ENCODE measurements at regions not wholly inside any gene's neighbourhood (a gene's known extent, or its start where the extent isn't known, plus 50 kb on each side); places are given as distances from the start of the nearest gene placed in this dataset.

DNA sequence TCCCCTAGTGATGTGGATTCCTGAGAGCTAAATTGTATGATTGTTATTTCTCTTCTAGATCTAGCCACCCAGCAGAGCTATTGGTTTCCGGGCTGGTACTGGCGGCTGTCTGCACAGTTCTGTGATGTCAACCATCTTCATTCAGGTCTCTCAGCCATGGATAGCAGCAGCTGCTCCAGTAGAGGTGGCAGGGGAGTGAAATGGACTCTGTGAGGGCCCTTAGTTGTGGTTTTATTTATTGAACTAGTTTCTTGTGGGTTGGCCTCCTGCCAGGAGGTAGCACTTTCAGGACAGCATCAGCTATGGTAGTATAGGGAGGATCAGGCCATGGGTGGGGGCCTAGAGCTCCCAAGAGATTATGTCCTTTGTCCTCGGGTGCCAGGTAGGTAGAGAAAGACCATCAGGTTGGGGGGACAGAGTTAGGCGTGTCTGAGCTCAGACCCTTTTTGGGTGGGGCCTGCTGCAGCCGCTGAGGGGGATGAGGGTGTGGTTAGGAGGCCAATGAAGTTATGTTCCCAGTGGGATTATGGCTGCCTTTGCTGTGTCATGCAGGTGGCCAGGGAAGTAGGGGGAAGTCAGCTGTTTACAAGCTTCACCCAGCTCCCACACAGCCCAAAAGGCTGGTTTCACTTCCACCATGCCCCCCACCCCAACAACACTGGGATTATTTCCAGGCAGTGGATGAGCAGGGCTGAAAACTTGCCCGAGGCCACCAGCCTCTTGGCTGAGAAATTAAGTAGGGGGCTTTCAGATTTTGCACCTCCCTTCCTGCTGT, 55.1 kb upstream of the RGS4 start:
- peak; percentile 51 for DNase-seq (ENCODE audit: low read depth)

DNA sequence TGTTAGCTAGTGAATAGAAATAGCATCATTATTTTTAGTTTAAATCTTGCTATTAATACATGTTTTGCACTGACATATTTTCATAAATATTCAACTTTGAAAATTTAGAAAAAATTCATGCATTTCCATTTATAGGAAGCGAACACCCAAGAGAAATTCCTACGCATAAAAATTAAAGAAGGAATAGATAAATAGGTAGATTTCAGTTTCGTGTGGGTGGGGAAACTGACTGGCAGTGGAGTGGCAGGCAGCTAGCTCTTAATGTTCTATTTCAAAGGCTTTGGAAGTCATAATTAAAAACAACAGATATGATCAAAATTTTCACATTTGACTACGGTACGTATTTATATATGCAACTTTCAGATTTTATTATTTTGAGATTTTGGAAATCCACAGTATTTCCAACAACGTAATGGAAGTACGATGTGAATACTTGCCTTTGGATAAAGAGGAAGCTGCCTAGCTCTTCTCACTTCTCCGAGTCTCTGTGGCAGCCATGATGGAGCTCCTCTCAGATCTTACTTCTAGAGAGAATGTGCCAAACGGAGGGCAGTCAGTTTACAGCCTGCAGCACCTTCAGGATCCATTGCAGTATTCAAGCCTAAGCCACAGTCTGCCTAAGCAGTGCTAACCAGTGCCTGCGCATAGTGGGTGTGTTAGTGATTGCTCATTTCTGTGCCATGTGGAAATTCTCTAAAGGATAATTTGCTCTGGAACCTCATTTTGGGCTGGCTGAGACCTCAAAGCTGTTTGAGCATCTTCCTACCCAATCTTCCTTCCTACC, 62.9 kb upstream of the RGS4 start:
- no peak for DNase-seq (ENCODE audit: low read depth)

DNA sequence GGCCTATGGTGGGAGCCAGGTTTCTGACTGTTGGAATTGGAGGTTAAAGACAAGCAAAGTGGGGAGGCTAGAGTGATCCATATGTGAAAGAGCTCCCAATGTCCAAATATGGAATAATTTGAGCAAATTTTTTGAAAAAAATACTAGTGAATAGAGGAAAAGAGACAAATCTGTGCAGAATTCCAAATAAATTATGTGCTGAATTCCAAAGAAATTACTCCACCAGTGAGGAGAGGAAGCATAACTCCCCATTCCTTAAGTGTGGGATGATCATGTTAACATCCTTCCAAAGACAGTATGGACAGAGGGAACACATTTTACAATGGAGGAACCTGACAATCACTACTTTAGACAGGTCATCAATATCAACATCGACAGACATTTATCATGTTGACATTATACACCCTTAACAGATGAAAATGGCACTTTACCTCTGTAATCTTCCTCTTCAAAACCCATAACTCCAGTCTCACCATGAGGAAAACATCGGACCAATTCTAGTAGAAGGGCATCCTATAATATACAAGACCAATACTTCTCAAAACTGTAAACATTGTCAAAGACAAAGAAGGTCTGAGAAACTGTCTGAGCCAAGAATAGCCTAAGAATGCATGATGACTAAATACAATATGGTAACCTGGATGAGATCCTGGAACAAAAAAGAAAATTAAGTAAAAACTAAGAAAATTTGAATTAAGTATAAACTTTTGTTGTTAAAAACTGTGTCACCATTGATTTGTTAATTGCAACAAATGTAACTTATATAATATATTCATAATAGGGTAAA, 71.5 kb upstream of the RGS4 start:
- DNase-seq (ENCODE audit: low read depth): peak; percentile 20

DNA sequence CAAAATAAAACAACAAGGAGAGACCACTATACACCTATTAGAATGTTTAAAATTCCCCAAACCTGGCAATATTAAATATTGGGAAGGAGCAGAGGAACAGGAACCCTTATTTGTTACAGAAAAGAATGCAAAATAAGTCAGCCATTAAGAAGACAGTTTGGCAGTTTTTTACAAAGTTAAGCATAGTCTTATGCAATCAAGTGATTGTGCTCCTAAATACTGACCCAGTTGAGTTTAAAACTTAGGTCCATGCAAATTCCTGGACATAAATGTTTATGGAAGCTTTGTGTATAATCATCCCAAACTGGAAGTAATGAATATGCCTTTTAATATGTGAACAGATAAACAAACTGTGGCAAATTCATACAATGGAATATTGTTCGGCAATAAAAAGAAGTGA, 72.9 kb upstream of the RGS4 start:
- DNase-seq (ENCODE audit: low read depth): no peak

DNA sequence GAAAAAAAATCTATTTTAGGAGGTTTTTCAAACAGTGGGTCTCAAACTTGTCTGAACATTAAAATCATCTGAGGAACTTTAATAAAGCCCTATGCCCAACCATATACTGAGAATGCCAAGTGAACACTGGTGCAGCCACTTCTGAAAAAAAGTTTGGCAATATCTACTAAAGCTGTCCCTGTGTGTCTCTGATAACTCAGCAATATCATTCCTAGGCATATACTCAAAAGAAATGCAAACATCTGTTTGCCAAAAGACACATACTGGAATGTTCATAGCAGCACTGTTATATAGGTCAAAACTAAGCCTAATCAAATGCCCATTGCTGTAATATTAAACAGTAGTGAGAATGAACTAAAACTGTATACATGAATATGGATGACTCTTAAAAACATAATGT, 74.2 kb upstream of the RGS4 start:
- no peak for DNase-seq (ENCODE audit: low read depth)

DNA sequence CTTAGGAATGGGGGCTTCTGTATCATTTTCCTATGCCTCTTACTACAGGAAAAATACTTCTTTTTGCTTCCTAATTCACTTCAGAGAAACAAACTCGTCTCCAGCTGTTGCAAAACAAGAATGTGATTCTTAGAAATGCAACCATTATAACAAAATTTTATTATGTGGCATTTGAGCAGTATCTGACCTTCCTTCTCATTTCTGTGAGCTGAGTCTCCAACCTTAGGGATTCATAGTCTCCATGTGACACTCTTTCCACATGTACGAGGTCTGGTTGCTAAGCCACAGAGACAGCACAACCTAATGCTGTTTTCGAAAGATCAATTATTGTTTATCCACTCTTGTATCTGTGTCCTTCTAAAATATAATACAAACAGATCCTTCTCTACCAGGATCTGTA, 75.3 kb upstream of the RGS4 start:
- DNase-seq (ENCODE audit: low read depth): no peak

DNA sequence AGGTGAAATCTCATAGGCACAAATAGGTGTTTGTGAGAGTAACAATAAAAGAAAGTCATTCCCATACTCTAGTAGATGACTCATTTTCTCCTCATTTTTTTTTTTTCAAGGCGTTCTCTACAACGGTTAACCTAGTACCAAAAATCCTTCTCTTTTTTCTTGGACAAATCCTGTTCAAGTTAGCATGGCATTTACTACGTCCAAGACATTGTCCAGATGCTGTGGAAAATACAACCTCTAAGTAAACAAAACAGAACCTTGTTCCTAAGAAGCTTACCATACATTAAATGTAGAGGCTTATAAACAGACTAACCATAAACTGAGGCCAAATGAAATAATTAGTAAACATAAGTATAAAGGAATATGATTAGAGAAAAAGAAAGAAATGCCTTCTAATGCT, 76.2 kb upstream of the RGS4 start:
- DNase-seq (ENCODE audit: low read depth): no peak

DNA sequence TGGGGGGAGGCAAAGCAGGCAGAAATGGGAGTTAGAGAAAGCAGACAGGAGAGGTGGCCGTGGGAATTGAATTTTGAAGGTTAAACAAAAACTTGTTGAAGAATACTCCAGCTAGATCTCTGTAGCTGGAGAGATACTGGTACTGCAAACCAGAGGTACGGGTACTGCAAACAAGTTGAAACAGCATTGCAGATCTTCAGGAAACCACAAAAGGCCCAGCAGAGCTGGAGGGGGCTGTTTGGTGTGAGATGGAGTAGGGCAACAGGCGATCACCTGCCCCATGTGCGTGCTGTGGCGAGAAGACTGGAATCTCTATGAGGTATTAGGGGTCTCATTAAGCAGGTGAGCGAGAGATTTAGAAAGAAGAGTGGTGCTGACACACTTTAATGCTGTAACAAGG, 77.7 kb upstream of the RGS4 start:
- DNase-seq (ENCODE audit: low read depth): no peak

DNA sequence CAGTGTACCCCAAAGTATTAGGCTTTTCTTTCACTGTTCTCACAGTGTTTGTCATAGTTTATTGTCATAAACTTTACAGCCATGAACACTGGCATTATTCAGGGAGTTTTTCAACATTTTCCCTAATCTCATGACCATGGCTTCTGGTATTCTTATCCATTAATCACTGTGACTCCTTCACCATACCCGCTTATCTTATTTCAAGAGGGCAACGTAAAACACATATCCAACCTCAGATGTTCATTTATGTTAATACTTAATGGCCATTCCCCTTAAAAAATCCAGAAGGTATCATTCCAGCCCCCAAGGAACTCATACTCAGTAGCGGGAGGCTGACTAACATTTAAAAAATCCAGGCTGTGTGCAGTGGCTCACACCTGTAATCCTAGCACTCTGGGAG, 78.5 kb upstream of the RGS4 start:
- DNase-seq (ENCODE audit: low read depth): no peak

DNA sequence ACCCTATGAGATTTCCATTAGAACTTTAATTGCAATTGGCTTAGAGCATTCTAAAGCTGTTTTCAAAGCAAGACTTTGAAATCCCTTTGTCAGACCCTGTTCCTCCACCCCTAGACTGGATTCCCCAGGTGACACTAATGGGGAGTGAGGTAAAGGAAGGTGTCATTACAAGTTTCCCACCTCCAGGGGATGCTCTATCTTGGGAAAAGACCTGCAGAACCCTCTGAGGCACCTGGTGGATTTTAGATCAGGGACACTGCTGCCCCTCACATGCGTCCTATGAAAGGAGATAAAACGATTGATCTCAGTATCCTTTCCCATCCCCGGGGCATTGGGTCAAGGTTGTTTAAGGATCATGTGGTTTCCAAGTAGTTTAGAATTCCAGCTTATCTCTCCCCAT, 80.3 kb upstream of the RGS4 start:
- DNase-seq (ENCODE audit: low read depth): no peak

DNA sequence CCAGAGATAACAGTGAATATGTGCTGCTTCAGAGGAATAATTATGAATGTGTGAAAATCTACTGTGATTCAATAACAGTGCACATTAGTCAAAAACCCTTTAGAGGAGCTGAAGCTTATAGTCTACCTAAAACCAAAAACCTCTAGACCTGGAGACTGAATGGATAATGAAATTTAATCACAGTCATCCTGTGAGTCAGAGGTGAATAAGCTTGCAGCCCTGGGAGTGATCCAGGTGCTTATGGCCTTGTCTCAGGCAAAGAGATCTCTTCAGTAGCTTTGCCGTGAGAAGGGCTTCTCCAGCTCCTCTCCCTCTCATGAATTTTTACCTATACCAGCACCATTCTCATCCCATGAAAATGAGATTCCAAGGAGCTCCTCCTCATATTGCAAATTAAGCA, 81.3 kb upstream of the RGS4 start:
- no peak for DNase-seq (ENCODE audit: low read depth)

DNA sequence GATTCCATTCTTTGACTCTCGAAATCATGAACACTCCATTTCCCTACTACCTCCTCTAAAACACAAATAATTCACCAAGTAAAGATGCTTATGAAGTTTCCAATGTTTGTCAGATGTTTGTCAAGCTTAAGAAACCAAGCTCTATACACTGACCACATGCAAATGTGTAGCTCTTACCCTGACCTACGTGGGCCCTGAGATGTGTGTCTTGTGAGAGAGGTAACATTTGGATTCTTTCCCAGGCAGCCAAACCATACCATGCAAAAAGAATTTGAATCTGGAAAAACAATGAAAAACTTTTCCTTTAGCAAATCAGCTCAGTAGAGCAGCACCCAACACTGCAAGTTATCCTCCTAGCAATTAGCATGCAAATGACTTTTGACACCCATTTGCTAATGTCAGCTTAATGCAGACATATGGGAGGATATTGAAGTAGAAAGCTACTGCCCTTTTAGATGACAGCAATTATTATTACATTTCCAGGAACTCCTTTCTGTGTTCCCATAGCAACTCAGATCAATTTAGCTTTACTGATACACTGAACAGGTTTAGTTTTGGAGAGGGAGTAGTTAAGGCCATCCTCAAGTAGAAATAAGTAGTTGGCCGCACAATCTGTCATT, 83.2 kb upstream of the RGS4 start:
- no peak for DNase-seq (ENCODE audit: low read depth)

DNA sequence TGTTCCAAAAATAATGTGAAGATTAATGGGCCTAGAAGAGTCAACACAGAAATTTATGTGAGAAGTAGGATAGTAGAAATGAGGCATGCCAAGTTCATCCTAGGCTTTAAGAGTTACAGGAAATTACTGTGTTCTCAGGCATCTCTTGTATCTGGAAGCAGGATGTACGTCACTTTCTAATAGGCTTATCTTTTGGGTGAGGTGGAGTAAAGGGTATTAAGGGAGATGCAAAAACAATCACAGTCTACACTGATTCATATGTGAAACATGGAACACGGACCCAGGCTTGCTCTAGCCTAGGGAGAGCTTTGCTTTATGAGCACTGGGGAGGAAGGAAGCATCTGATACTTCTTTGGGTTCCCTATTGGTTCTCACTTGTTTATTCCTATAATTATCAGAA, 84.5 kb upstream of the RGS4 start:
- no peak for DNase-seq (ENCODE audit: low read depth)

DNA sequence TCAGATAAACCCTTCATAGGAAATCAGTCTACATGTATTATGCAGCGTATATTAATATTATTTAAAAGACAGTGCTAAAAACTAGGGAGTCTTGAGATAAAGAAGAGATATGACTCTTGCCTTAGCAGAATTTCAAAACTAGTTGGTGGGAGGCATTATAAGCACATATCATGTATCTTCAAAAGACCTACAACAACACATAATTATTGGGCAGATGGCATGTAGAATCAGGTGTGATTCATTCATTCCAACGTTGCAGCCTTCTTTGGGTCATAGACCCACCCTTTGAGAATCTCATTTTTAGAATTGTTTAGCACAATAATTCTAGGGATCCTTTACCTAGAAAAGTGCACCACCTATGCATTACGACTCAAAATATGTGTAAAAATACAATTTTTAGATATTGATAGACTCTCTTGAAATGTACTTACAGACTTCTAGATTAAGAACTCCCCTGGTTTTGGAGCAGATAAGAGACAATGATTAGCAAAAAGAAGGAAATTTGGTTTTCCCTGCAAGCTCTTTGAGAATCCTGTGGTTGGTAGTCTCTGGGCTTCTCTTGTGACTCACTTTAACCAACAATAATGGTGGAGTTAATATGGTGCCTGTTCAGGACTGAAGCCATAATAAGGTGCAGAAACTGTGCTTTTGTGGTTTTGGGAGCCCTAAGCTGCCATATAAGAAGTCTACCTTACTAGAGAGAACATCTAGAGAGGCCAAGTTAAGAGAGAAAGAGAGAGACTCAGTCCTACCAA, 85.3 kb upstream of the RGS4 start:
- no peak for DNase-seq (ENCODE audit: low read depth)

DNA sequence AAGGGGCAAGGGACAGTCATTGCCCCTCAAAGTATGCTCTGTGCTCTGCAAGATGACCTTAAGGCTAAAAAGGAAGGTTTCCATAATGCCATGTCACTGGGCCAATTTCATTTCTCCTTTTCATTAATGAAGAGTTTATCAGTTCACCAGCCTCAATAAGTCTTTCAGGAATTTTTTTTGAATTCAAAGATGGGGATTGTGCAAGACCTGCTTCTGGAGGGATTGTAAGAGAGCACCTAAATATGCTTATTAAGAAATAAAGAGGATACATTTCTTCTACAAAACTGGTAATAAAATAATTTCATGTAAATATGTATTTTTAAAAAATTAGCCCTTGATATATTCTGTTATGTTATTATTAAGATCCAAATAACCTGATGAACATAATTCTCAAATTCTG, 86.8 kb upstream of the RGS4 start:
- DNase-seq (ENCODE audit: low read depth): no peak

DNA sequence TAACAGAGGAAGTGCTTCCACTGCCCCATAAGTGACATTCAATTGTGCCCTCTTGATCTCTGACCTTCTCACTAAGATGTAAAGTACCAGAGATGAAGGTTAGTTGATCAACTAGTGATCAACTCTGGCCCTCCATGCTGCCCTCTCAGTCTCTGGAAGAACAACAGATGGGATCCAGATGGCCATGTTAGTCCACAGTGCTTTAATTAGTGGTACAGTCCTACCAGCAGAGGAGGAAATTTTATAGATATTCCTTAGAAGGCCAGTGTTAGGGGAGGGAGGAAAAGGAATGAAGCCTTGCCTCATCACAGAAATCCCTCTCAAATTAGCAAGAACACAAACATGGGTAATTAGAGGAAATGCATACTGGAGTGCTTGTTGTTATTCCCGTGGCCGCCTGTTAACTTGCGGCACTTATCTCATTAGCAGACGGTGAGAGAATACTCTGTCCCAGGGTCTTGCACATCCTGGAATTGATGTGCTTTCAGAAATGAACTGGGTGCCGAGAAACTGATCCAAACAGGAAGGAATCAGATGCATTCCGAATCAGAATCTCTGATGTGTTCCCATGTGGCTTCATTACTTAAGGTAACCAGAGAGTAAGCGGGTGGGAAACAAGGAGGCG, 91.1 kb upstream of the RGS4 start:
- DNase-seq (ENCODE audit: low read depth): no peak

DNA sequence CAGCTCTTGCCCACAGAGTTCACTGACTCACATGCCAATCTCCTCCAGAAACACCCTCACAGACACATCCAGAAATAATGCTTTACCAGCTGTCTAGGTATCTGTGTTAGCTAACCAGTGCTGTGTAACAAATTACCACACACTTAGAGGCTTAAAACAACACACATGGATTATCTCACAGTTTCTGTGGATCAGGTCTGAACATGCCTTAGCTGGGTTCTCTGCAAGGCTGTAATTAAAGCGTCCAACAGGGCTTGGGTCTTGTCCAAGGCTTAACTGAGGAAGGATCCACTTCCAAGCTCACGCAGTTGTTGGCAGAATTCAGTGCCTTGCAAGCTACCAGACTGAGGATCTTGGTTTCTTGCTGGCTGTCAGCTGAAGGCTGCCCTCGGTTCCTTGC, 92.5 kb upstream of the RGS4 start:
- no peak for DNase-seq (ENCODE audit: low read depth)

DNA sequence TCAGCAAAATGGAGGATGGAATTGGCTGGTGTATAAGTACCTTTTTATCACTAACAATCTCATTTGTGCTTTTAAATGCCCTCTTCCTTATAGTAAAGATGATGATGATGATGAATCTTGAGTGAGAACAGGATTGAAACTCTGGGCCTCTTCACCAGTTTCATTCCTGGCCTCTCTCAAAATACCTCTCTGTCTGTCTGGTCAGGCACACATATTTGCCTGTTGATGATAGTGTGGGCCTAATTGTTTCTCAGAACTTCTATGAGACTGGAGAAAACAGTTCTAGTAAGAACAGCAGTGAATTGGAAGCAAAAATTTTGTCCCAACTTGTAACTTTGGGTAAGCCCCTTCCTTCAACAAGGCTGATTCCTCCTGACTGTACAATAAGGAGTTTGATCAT, 94.4 kb upstream of the RGS4 start:
- no peak for DNase-seq (ENCODE audit: low read depth)

DNA sequence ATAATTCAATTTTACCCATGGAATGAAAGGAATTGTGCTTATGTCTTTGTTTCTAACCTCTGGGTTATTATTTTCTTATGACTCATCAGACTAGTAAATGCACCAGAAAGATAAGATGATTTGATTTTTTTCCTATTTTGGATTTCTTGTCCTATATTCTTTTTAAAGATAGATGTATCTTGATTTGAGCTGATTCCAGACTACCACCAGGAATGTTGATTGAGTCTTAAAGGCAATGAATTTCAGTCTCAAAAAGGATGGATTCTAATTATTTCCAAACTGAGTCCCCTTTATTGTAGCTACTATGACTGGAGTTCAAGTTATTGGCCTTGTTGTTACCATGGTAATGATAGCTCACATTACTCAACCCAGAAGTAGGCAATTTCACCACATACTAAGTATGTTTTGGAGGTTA, 95.8 kb upstream of the RGS4 start:
- DNase-seq (ENCODE audit: low read depth): peak; percentile 55

DNA sequence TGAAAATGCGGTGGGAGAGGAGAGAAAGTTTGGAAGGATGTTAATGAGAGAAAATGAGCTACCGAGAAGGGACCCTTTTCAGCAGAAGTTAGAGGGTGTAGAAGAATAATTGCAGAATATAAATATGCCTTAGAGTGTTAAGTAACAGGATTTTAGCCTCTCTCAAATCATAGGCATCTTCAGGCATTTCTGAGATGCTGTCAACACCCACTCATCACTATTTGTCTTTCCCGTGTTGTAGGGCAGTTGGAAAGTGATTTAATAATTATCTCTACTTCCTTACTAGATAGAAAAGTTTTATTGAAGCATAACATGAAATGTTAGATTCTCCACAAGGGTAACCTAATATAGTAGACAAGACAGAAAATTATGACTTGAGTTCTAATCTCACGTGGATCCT, 96.4 kb upstream of the RGS4 start:
- no peak for DNase-seq (ENCODE audit: low read depth)

DNA sequence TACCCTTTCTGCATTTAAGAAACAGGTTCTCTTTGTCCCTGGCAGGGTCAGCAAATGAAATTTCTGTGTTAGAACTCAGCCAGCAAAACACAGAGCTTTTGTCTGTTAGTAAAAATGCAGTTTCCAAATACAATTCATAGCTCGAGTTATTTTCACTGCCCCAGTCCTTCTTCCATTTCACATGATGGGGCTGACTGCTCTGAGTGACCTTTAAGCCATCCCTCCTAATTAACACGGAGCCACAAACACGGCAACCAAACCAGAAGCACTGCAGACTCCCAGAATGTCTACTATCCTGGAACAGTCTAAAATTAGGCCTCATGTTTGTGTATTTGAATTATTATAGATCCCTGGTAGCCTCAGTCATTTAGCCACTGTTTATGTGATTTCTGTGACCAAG, 99.1 kb upstream of the RGS4 start:
- DNase-seq (ENCODE audit: low read depth): no peak

All from myocyte (in vitro differentiated cells).